Neural progenitor cell (in vitro differentiated cells): ENCODE measurements at regions not wholly inside any gene's neighbourhood (a gene's known extent, or its start where the extent isn't known, plus 50 kb on each side); places are given as distances from the start of the nearest gene placed in this dataset.
A peak's percentile ranks its signal among the peaks of the same experiment; 100 is the strongest.

ENCODE experiments used
- DNase-seq: peaks from one replicate; pipeline ENCODE4 v3.0.0-alpha.2; 2016; ENCODE audit warnings: low spot score
- H2AFZ ChIP-seq: fragments of 200-600 bp; sonication (generic); replicated peaks from 2 replicates; pipeline ENCODE4 v1.6.1; 2016; ENCODE audit warnings: antibody characterized with exemption
- H3F3A ChIP-seq: fragments of 200-600 bp; sonication (generic); 2 replicates; pipeline ENCODE4 v1.6.1; 2016; ENCODE audit warnings: antibody characterized with exemption, low read depth
- H3K27ac ChIP-seq: fragments of 200-600 bp; sonication (generic); 2 replicates; pipeline ENCODE4 v1.5.1; 2016; ENCODE audit warnings: mild to moderate bottlenecking
- H3K27me3 ChIP-seq: fragments of 200-600 bp; sonication (generic); 2 replicates; pipeline ENCODE4 v1.6.1; 2016; ENCODE audit warnings: mild to moderate bottlenecking, moderate library complexity
- H3K36me3 ChIP-seq: fragments of 200-600 bp; sonication (generic); 2 replicates; pipeline ENCODE4 v1.5.1; 2016
- H3K4me1 ChIP-seq: fragments of 200-600 bp; sonication (generic); 2 replicates; pipeline ENCODE4 v1.6.1; 2016; ENCODE audit warnings: mixed run types
- H3K4me2 ChIP-seq: fragments of 200-600 bp; sonication (generic); 2 replicates; pipeline ENCODE4 v1.6.1; 2016
- H3K4me3 ChIP-seq: fragments of 200-600 bp; sonication (generic); 2 replicates; pipeline ENCODE4 v1.5.1; 2016
- H3K79me2 ChIP-seq: fragments of 200-600 bp; sonication (generic); 2 replicates; pipeline ENCODE4 v1.6.1; 2016; ENCODE audit warnings: low read depth
- H3K9ac ChIP-seq: fragments of 200-600 bp; sonication (generic); 2 replicates; pipeline ENCODE4 v1.6.1; 2016
- H3K9me3 ChIP-seq: fragments of 200-600 bp; sonication (generic); 2 replicates; pipeline ENCODE4 v1.5.1; 2016; ENCODE audit warnings: low read depth
- H4K20me1 ChIP-seq: fragments of 200-600 bp; sonication (generic); 2 replicates; pipeline ENCODE4 v1.6.1; 2016; ENCODE audit warnings: low read depth
- H3K27ac Mint-ChIP-seq: 3 replicates; pipeline ENCODE4 v1.8.0; 2021; ENCODE audit warnings: mixed read lengths
- H3K27me3 Mint-ChIP-seq: 2 replicates; pipeline ENCODE4 v1.8.0; 2022; ENCODE audit warnings: low read depth, mild to moderate bottlenecking, inconsistent platforms, moderate library complexity, mixed read lengths; ENCODE audit not compliant: insufficient read depth
- H3K36me3 Mint-ChIP-seq: 3 replicates; pipeline ENCODE4 v1.8.0; 2021; ENCODE audit warnings: mixed read lengths
- H3K4me1 Mint-ChIP-seq: 3 replicates; pipeline ENCODE4 v1.8.0; 2021; ENCODE audit warnings: mixed read lengths
- H3K4me3 Mint-ChIP-seq: 3 replicates; pipeline ENCODE4 v1.8.0; 2021; ENCODE audit warnings: mild to moderate bottlenecking, moderate library complexity, mixed read lengths
- H3K9me3 Mint-ChIP-seq: 3 replicates; pipeline ENCODE4 v1.8.0; 2020; ENCODE audit warnings: mixed read lengths
- EZH2 ChIP-seq: fragments of 200-600 bp; sonication (generic); IDR thresholded peaks from 2 replicates; pipeline ENCODE4 v1.6.1; 2017; ENCODE audit warnings: antibody characterized with exemption, mild to moderate bottlenecking, moderate library complexity
- EZH2phosphoT487 ChIP-seq: fragments of 200-600 bp; sonication (generic); IDR thresholded peaks from 2 replicates; pipeline ENCODE4 v1.6.1; 2017; ENCODE audit warnings: antibody characterized with exemption
- TF ChIP-seq, protein P1 (sequence below): fragments of 200-600 bp; sonication (generic); IDR thresholded peaks from 2 replicates; pipeline ENCODE4 v1.5.1; 2017; ENCODE audit warnings: antibody characterized with exemption, mild to moderate bottlenecking

DNA sequence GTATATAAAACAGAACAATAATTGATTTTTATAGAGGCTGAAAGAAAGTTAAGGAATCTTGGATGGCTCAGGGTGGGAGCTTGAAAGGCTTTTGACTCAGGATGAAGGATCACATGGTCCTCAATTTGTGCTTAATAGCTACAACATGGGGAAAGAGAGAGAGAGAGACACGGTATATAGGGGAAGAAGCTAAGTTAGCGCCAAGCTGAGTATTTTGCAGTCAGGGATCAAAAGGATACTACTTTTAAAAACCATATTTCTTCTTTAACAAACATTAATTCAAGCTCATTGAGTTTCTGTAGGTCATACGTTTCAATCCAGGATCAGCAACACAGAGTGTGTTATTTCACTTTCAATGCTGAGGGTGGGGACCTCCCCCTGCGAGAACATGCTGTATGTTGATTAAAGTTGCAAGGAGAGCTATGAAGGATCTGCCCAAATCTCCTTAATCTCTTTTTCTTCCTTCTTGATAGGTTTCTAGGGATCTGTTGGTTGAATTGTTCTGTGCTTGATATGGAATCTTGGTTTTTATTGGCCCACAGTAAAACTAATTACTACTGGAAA lies 133.1 kb upstream of the NUDT4 start:
- peaks cover 3% of the 10 kb centered on the region for H3K9me3 Mint-ChIP-seq
- Histone ChIP-seq H3F3A (peaks cover 10% of the 10 kb centered on the region), H3K27ac (no peak overlapping the region), H3K79me2 (no peaks in the 10 kb centered on the region), H2AFZ (no peak overlapping the region), H3K9ac (no peak overlapping the region), H3K9me3 (no peaks in the 10 kb centered on the region), H3K36me3 (no peaks in the 10 kb centered on the region), H3K4me1 (peaks cover 16% of the 10 kb centered on the region), H4K20me1 (no peaks in the 10 kb centered on the region), H3K27me3 (no peaks in the 10 kb centered on the region), H3K4me3 (no peak overlapping the region), H3K4me2 (no peak overlapping the region)
- H3K27me3 Mint-ChIP-seq: peaks cover 4% of the 10 kb centered on the region
- no peak for DNase-seq
- TF ChIP-seq, protein P1, sequence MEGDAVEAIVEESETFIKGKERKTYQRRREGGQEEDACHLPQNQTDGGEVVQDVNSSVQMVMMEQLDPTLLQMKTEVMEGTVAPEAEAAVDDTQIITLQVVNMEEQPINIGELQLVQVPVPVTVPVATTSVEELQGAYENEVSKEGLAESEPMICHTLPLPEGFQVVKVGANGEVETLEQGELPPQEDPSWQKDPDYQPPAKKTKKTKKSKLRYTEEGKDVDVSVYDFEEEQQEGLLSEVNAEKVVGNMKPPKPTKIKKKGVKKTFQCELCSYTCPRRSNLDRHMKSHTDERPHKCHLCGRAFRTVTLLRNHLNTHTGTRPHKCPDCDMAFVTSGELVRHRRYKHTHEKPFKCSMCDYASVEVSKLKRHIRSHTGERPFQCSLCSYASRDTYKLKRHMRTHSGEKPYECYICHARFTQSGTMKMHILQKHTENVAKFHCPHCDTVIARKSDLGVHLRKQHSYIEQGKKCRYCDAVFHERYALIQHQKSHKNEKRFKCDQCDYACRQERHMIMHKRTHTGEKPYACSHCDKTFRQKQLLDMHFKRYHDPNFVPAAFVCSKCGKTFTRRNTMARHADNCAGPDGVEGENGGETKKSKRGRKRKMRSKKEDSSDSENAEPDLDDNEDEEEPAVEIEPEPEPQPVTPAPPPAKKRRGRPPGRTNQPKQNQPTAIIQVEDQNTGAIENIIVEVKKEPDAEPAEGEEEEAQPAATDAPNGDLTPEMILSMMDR: no peak
- TF ChIP-seq EZH2phosphoT487 (no peak), EZH2 (no peak)
- peaks cover 2% of the 10 kb centered on the region for H3K4me1 Mint-ChIP-seq
- H3K27ac Mint-ChIP-seq: no peak overlapping the region
- no peaks in the 10 kb centered on the region for H3K36me3 Mint-ChIP-seq
- H3K4me3 Mint-ChIP-seq: no peak overlapping the region

DNA sequence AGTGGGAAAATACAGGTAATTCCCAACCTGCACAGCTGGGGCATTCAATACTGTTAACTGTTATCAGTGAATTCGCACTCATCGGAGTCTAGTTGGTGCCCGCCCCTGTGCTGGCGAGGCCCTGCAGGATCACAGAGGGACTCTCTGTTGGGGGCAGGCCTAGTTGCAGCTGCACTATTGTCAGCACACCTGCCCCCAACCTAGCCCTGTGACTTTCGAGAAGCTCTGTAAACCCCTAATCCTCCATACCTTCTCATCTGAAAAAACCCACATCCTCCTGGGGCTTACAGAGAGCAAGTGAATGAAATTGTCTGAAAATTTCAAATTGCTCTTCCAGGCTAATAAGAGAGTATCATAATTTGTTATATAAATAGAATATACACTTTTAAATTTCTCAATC lies 132.2 kb upstream of the NUDT4 start:
- peaks cover 2% of the 10 kb centered on the region for H3K4me1 Mint-ChIP-seq
- H3K27ac Mint-ChIP-seq: no peak overlapping the region
- H3K36me3 Mint-ChIP-seq: no peaks in the 10 kb centered on the region
- no peak overlapping the region for H3K4me3 ChIP-seq
- H3K9me3 Mint-ChIP-seq: no peaks in the 10 kb centered on the region
- H3K79me2 ChIP-seq: no peaks in the 10 kb centered on the region
- no peak overlapping the region for H3K27ac ChIP-seq
- H3K9ac ChIP-seq: no peak overlapping the region
- peak; percentile 56 for DNase-seq
- H3K27me3 Mint-ChIP-seq: peaks cover 4% of the 10 kb centered on the region
- no peaks in the 10 kb centered on the region for H3K9me3 ChIP-seq
- TF ChIP-seq, protein P1: no peak
- TF ChIP-seq EZH2phosphoT487 (no peak), EZH2 (no peak)
- peak overlapping the region; percentile 49 for H3K4me2 ChIP-seq
- H3K36me3 ChIP-seq: no peaks in the 10 kb centered on the region
- peaks cover 16% of the 10 kb centered on the region for H3K4me1 ChIP-seq
- H3K4me3 Mint-ChIP-seq: no peak overlapping the region
- H3K27me3 ChIP-seq: no peaks in the 10 kb centered on the region
- peaks cover 10% of the 10 kb centered on the region for H3F3A ChIP-seq
- no peak overlapping the region for H2AFZ ChIP-seq
- no peaks in the 10 kb centered on the region for H4K20me1 ChIP-seq

DNA sequence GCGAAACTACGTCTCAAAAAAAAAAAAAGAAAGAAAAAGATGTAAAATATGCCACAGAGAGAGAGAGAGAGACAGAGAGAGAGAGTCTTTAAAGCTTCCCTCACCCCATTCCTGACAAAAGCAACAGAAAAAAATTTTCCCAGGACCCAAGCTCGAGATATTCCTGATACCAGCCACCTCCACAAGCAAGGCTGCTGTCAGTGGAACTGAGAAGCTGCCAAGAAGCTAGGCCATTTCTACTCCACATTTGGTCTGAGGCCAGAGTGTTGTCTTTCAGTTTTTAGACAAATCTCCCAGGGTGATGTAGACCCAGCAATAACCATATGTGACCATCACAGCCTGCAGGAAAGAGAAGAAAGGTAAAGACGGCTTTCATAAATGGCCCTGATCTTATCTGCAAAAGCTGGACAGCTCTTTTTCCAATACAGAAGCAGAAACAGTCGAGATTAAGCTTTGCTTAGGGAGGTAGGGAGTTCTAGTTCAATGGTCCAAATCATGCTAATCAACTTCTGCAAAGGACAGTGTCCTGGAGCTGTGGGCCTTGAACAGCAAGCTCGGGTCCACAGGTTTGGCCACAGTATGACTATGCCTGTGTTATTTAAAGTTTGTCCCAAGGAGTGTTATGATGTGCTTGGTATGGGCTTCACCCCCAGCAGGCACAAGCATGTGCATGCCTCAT lies 130.3 kb upstream of the NUDT4 start:
- Mint-ChIP-seq H3K4me3 (no peak overlapping the region), H3K27me3 (peaks cover 4% of the 10 kb centered on the region)
- TF ChIP-seq EZH2: no peak
- TF ChIP-seq EZH2phosphoT487: no peak

DNA sequence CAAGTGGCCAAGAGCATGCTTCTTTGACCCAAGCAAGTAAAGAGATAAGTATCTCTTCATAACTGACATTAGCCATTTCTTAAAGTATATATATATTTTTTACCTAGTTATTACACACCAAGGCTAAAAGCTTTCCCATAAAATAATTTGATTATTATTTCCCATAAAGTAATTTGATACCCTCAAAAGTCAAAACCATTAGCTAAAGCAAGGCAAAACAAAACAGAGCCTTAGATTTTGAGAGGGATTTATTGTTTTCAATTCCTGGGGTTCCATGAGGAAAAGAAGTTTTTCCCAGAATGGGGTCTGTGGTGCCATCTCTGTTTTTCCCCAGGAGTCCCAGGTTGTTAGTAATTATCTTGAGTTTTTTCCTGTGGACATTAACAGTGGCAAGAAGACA lies 125.5 kb upstream of the NUDT4 start:
- Histone ChIP-seq H3K27me3 (no peaks in the 10 kb centered on the region), H2AFZ (no peak overlapping the region), H3K27ac (no peak overlapping the region), H3F3A (no peaks in the 10 kb centered on the region), H3K9me3 (no peaks in the 10 kb centered on the region), H3K9ac (no peak overlapping the region), H3K4me3 (no peak overlapping the region), H3K36me3 (no peaks in the 10 kb centered on the region), H3K4me1 (no peaks in the 10 kb centered on the region), H3K4me2 (no peak overlapping the region), H4K20me1 (no peaks in the 10 kb centered on the region), H3K79me2 (no peaks in the 10 kb centered on the region)
- Mint-ChIP-seq H3K36me3 (no peaks in the 10 kb centered on the region), H3K27ac (no peak overlapping the region), H3K4me3 (no peak overlapping the region), H3K27me3 (peaks cover 2% of the 10 kb centered on the region), H3K4me1 (no peaks in the 10 kb centered on the region), H3K9me3 (peaks cover 10% of the 10 kb centered on the region)
- TF ChIP-seq EZH2 (no peak), EZH2phosphoT487 (no peak)
- TF ChIP-seq, protein P1: no peak
- DNase-seq: no peak

More for the DNA sequence above, 130.3 kb upstream of the NUDT4 start:
- Histone ChIP-seq H2AFZ (no peak overlapping the region), H3K9ac (no peak overlapping the region), H3K4me2 (no peak overlapping the region), H3K4me1 (peaks cover 16% of the 10 kb centered on the region), H3K79me2 (no peaks in the 10 kb centered on the region), H3K9me3 (no peaks in the 10 kb centered on the region), H4K20me1 (no peaks in the 10 kb centered on the region), H3K4me3 (no peak overlapping the region), H3K27ac (no peak overlapping the region), H3K36me3 (no peaks in the 10 kb centered on the region), H3K27me3 (no peaks in the 10 kb centered on the region), H3F3A (peaks cover 10% of the 10 kb centered on the region)
- peaks cover 2% of the 10 kb centered on the region for H3K4me1 Mint-ChIP-seq
- H3K27ac Mint-ChIP-seq: no peak overlapping the region
- no peak for DNase-seq
- H3K9me3 Mint-ChIP-seq: no peaks in the 10 kb centered on the region
- no peaks in the 10 kb centered on the region for H3K36me3 Mint-ChIP-seq
